ENCODE measurements at regions not wholly inside any gene's neighbourhood (a gene's known extent, or its start where the extent isn't known, plus 50 kb on each side); places are given as distances from the start of the nearest gene placed in this dataset.
"Not testable (repeated sequence)": the region's sequence is repeated elsewhere in the genome, so short reads cannot be mapped to it uniquely, and the experiment has no call there.

DNA sequence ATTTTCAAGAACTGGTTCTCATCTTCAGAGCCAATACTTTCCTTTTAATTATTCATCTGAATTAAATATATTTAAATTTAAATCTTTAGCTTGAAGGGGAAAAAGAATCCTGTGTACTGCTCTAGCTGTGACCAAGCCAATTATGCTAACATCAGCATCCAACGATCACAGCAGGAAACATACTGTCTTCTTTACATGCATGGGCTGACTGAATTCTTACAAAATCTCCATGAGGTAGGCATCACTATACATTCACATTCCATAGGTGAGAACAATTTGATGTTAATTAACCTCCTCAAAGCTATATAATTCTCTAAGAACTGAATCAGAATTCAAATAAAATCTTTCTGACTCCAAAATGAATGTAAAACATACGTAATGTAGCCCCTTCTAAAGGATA is 118.8 kb upstream of the MAP2 start:
- no peaks in the 10 kb centered on the region for H3K27me3 ChIP-seq (ENCODE audit: low read depth)
- TF ChIP-seq, protein P1, sequence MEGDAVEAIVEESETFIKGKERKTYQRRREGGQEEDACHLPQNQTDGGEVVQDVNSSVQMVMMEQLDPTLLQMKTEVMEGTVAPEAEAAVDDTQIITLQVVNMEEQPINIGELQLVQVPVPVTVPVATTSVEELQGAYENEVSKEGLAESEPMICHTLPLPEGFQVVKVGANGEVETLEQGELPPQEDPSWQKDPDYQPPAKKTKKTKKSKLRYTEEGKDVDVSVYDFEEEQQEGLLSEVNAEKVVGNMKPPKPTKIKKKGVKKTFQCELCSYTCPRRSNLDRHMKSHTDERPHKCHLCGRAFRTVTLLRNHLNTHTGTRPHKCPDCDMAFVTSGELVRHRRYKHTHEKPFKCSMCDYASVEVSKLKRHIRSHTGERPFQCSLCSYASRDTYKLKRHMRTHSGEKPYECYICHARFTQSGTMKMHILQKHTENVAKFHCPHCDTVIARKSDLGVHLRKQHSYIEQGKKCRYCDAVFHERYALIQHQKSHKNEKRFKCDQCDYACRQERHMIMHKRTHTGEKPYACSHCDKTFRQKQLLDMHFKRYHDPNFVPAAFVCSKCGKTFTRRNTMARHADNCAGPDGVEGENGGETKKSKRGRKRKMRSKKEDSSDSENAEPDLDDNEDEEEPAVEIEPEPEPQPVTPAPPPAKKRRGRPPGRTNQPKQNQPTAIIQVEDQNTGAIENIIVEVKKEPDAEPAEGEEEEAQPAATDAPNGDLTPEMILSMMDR (IDR thresholded peaks at IDR 0.05), result no peak
- no peaks in the 10 kb centered on the region for H3K4me1 ChIP-seq
- H3K27ac ChIP-seq, result no peak overlapping the region
- H3K9me3 ChIP-seq, result no peaks in the 10 kb centered on the region
- intact Hi-C loops (cut with DNase I), result no loop called here
- H3K4me3 ChIP-seq, result no peak overlapping the region
- no peaks in the 10 kb centered on the region for H3K36me3 ChIP-seq
- DNase-seq, result no peak
- ATAC-seq, result no peak

DNA sequence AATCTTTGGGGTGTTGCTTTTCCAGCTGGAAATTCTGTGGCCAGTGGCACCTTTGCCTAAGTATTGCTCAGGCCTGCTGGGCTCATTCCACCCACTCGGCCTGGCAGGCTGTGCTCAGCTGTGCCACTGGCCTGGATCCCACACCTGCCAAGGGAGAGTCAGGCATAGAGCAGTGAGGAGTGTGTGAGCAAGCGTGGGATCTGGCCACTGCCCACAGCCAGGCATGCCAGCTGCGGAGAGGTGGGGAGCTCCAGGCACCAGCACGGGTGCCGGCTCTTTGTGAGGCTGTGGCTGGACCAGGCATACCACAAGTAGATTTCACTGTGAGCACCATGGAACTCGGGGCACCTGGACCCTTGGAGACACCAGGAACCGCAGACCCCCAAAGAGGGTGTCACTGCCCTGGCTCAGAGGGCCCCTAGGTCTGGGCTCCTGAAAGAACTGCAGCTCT is 118.1 kb upstream of the MAP2 start:
- intact Hi-C loops (cut with DNase I), result no loop called here
- TF ChIP-seq, protein P1 (IDR thresholded peaks at IDR 0.05), result no peak
- Histone ChIP-seq H3K4me3 (no peak overlapping the region), H3K27ac (no peak overlapping the region), H3K9me3 (no peaks in the 10 kb centered on the region), H3K4me1 (no peaks in the 10 kb centered on the region), H3K27me3 (ENCODE audit: low read depth) (no peaks in the 10 kb centered on the region), H3K36me3 (no peaks in the 10 kb centered on the region)
- ATAC-seq, result no peak
- DNase-seq, result no peak

DNA sequence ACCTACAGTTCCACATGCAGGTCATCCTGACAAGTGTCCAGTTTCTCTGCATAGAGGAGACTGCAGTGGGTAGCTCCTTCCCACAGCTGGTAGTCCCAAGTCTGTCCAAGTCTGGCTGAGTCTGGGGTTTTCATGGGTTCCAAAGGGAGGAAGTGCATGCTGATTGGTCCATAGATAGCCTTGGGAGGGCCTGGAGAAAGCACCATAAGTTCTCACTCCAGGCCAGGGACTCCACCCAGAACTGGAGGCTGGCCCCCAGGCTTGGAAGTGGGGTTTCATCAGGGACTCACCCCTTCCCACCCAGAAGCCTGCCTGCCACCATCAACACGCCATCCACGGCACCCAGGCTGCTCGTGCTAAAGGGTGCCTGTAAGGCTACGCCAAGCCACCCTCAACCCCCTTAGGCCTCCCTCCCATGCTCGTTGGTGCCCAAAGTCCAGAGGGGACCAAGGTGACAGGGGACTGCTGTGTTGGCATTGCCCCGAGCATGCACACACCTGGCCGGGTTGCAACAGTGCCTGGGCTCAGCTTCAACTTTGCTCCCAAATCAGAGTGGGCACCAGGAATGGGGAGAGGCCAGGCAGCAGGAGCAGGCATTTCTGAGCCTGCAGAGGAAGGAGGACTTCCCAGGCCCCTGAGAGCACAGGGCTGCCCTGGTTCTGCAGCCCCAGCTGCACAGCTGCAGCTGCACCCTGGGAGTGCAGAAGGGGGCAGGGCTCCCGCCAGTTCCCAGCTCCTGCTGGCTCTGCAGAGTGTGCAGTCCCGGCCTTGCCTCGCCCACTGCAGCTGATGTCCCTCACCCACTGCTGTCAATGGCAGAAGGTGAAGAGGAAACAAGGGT is 116.5 kb upstream of the MAP2 start:
- DNase-seq, result no peak

DNA sequence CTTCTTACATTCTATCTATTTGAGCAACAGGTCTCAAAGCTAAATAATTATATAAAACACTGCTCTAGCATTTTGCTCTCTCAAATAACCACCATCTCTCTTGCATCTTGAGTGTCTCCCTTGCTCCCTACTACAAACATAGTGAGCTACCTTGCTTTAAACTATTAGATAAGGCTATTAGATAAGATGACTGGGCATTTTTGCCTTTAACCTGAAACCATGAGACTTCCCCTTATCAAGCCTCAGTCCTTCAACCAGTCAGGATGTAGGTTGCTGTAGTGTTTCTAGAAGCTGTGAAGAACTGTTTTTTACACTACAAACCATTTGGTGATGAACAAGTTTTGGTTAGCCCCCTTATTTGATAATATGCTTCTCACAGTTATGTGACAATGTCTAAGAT is 115.4 kb upstream of the MAP2 start:
- Histone ChIP-seq H3K4me3 (no peak overlapping the region), H3K4me1 (no peaks in the 10 kb centered on the region), H3K27ac (no peak overlapping the region), H3K9me3 (no peaks in the 10 kb centered on the region), H3K27me3 (ENCODE audit: low read depth) (no peaks in the 10 kb centered on the region), H3K36me3 (no peaks in the 10 kb centered on the region)
- intact Hi-C loops (cut with DNase I), result no loop called here
- no peak for ATAC-seq
- TF ChIP-seq, protein P1 (IDR thresholded peaks at IDR 0.05), result no peak
- DNase-seq, result no peak

More for the DNA sequence above, 116.5 kb upstream of the MAP2 start:
- H3K27ac ChIP-seq, result no peak overlapping the region
- no peaks in the 10 kb centered on the region for H3K36me3 ChIP-seq
- H3K4me1 ChIP-seq, result no peaks in the 10 kb centered on the region
- peak in 1 of 2 donors; percentile 51 for ATAC-seq
- H3K27me3 ChIP-seq (ENCODE audit: low read depth), result no peaks in the 10 kb centered on the region
- H3K4me3 ChIP-seq, result no peak overlapping the region
- intact Hi-C loops (cut with DNase I), result no loop called here
- H3K9me3 ChIP-seq, result no peaks in the 10 kb centered on the region
- TF ChIP-seq, protein P1 (IDR thresholded peaks at IDR 0.05), result no peak

DNA sequence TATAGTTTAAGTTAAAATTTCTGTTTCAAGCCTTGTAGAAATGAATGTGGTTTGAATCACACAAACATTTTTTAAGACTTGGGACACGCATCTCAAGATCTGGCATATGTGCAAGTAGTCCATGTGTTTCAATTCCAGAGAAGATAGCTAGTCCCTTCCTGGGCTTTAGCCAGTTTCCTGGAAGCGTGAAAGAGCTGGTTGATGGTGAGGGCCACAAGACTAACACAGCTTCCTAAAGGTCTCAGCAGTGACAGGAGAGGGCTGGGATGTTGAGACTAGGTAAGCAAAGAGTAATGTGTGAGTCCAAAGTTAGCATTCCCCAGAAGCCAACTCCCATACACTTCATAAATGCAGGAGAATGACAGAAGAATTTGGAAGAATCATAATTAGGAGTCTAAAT is 111.9 kb upstream of the MAP2 start:
- TF ChIP-seq, protein P1 (IDR thresholded peaks at IDR 0.05), result no peak
- Histone ChIP-seq H3K27ac (no peak overlapping the region), H3K4me1 (no peaks in the 10 kb centered on the region), H3K4me3 (no peak overlapping the region), H3K27me3 (ENCODE audit: low read depth) (no peaks in the 10 kb centered on the region), H3K36me3 (no peaks in the 10 kb centered on the region), H3K9me3 (no peaks in the 10 kb centered on the region)
- intact Hi-C loops (cut with DNase I), result no loop called here
- DNase-seq, result no peak
- no peak for ATAC-seq

DNA sequence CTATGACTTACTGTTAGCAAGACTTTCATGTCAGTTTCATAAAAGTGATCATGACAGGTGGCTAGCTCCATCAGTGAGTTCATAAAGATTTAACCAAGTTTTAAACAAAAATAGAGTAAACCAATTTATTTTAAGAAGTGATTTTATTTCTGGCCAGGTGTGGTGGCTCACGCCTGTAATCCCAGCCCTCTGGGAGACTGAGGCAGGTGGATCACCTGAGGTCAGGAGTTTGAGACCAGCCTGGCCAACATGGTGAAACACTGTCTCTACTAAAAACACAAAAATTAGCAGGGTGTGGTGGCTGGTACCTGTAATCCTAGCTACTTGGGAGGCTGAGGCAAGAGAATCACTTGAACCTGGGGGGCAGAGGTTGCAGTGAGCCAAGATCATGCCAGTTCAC is 111.4 kb upstream of the MAP2 start:
- H3K27ac ChIP-seq; H3K4me3 ChIP-seq; DNase-seq; H3K4me1 ChIP-seq; ATAC-seq; H3K9me3 ChIP-seq; H3K36me3 ChIP-seq; H3K27me3 ChIP-seq (ENCODE audit: low read depth); intact Hi-C loops (cut with DNase I): not testable (repeated sequence)
